ENCODE measurements at regions not wholly inside any gene's neighbourhood (a gene's known extent, or its start where the extent isn't known, plus 50 kb on each side); places are given as distances from the start of the nearest gene placed in this dataset.
A peak's percentile ranks its signal among the peaks of the same experiment; 100 is the strongest.
"Not testable (repeated sequence)": the region's sequence is repeated elsewhere in the genome, so short reads cannot be mapped to it uniquely, and the experiment has no call there.

DNA sequence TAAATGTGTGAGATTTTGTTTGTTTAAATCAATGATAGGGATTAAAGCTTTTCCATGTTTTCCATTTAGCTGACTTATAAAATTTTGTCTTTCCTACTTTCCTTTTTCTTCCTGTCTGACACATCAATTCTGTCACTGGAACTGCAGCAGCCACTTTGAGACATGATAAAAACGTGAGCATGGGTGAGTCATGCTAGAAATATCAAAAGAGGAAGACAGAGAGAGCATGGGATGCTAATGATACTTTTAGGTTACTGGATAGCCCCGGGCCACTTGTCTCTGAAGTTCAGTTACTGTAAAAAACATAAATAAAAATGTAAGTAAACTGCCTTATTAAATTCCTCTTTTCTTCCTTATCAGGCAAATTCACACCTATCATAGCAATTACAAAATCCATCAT is 1332.0 kb upstream of the PCDH20 start:
- Histone ChIP-seq H3K27ac (ENCODE audit: low read length) (peak overlapping the region; percentile 73), H3K9ac (ENCODE audit: low read length) (peak overlapping the region; percentile 34; the same call in 1 of the 2 replicates), H3K36me3 (replicated peaks; ENCODE audit: low read depth, low read length) (peaks cover 7% of the 10 kb centered on the region), H2AFZ (ENCODE audit: low read depth, low read length) (no peak overlapping the region), H3K4me1 (ENCODE audit: low read length) (peaks cover 20% of the 10 kb centered on the region), H3K4me2 (ENCODE audit: low read length) (peak overlapping the region; percentile 69), H3K27me3 (ENCODE audit: low read depth, low read length) (no peaks in the 10 kb centered on the region), H3K4me3 (ENCODE audit: low read length) (peak overlapping the region; percentile 44), H3K9me3 (ENCODE audit: insufficient read depth, low read length) (peaks cover 7% of the 10 kb centered on the region; the same call in 1 of the 2 replicates), H3K79me2 (ENCODE audit: low read length) (no peaks in the 10 kb centered on the region), H4K20me1 (ENCODE audit: insufficient read depth, low read length) (no peaks in the 10 kb centered on the region)
- TF ChIP-seq, protein P1, sequence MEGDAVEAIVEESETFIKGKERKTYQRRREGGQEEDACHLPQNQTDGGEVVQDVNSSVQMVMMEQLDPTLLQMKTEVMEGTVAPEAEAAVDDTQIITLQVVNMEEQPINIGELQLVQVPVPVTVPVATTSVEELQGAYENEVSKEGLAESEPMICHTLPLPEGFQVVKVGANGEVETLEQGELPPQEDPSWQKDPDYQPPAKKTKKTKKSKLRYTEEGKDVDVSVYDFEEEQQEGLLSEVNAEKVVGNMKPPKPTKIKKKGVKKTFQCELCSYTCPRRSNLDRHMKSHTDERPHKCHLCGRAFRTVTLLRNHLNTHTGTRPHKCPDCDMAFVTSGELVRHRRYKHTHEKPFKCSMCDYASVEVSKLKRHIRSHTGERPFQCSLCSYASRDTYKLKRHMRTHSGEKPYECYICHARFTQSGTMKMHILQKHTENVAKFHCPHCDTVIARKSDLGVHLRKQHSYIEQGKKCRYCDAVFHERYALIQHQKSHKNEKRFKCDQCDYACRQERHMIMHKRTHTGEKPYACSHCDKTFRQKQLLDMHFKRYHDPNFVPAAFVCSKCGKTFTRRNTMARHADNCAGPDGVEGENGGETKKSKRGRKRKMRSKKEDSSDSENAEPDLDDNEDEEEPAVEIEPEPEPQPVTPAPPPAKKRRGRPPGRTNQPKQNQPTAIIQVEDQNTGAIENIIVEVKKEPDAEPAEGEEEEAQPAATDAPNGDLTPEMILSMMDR (IDR thresholded peaks at IDR 0.05; ENCODE audit: low read depth, low read length), result no peak
- no peak for TF ChIP-seq EZH2phosphoT487 (IDR thresholded peaks at IDR 0.05; ENCODE audit: low read depth)

DNA sequence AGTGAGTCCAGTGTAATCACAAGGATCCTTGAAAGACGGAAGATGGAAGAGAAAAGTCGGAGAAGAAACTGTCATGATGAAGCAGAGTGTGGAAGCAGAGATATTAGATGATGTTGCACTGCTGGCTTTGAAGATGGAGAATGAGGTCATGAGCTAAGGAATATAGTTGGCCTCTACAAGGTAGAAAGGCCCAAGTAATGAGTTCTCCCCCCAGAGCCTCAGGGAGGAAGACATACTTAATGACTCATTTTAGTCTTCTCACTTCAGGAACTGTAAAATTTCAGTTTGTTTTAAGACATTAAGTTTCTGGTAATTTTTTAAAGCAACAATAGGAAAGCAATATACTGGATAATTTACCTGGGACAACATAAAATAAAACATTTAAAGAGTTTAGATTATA is 1331.5 kb upstream of the PCDH20 start:
- TF ChIP-seq, protein P1 (IDR thresholded peaks at IDR 0.05; ENCODE audit: low read depth, low read length), result no peak
- no peak for TF ChIP-seq EZH2phosphoT487 (IDR thresholded peaks at IDR 0.05; ENCODE audit: low read depth)
- Histone ChIP-seq H3K9ac (ENCODE audit: low read length) (peak overlapping the region; percentile 34; the same call in 1 of the 2 replicates), H3K4me3 (ENCODE audit: low read length) (peak overlapping the region; percentile 44), H4K20me1 (ENCODE audit: insufficient read depth, low read length) (no peaks in the 10 kb centered on the region), H3K79me2 (ENCODE audit: low read length) (no peaks in the 10 kb centered on the region), H3K4me2 (ENCODE audit: low read length) (peak overlapping the region; percentile 69), H3K27ac (ENCODE audit: low read length) (peak overlapping the region; percentile 73), H2AFZ (ENCODE audit: low read depth, low read length) (no peak overlapping the region; the same call in 1 of the 2 replicates), H3K4me1 (ENCODE audit: low read length) (peaks cover 20% of the 10 kb centered on the region), H3K9me3 (ENCODE audit: insufficient read depth, low read length) (0 out of 2 replicates have a peak, but pooled peaks cover 3% of the 10 kb centered on the region), H3K27me3 (ENCODE audit: low read depth, low read length) (no peaks in the 10 kb centered on the region), H3K36me3 (replicated peaks; ENCODE audit: low read depth, low read length) (peaks cover 7% of the 10 kb centered on the region)

DNA sequence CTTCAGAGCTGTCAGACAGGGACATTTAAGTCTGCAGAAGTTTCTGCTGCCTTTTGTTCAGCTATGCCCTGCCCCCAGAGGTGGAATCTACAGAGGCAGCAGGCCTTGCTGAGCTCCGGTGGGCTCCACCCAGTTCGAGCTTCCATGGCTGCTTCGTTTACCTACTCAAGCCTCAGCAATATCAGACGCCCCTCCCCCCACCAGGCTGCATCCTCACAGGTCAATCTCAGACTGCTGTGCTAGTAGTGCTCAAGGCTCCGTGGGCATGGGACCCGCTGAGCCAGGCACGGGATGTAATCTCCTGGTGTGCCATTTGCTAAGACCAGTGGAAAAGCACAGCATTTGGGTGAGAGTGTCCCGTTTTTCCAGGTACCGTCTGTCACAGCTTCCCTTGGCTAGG is 1314.1 kb upstream of the PCDH20 start:
- not testable (repeated sequence) for H3K27me3 ChIP-seq (ENCODE audit: low read depth, low read length); H3K79me2 ChIP-seq (ENCODE audit: low read length); H3K9me3 ChIP-seq (ENCODE audit: insufficient read depth, low read length); H3K27ac ChIP-seq (ENCODE audit: low read length); H3K36me3 ChIP-seq (replicated peaks; ENCODE audit: low read depth, low read length); H3K4me2 ChIP-seq (ENCODE audit: low read length); H2AFZ ChIP-seq (ENCODE audit: low read depth, low read length); H3K4me3 ChIP-seq (ENCODE audit: low read length); H3K4me1 ChIP-seq (ENCODE audit: low read length); H4K20me1 ChIP-seq (ENCODE audit: insufficient read depth, low read length); H3K9ac ChIP-seq (ENCODE audit: low read length)

DNA sequence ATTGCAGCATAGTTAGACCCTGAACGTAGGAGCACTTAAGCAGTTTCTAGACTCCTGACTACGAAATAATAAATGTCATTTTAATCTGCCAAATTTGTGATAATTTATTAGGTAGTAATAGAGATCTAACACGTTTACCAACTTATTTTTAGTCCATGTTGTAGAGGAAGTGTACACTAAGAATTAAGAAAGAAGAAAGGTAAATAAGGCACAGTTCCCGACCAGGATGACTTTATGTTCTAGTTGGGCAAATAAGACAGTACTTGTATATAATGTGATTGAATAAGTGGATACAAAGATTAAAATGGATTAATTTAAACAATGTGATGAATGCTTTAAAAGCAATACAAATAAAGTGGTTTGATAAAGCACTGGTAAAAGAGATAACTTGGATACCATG is 1306.2 kb upstream of the PCDH20 start:
- no peak overlapping the region for H3K4me3 ChIP-seq (ENCODE audit: low read length)
- no peak overlapping the region for H2AFZ ChIP-seq (ENCODE audit: low read depth, low read length)
- TF ChIP-seq EZH2phosphoT487 (IDR thresholded peaks at IDR 0.05; ENCODE audit: low read depth), result no peak
- TF ChIP-seq, protein P1 (IDR thresholded peaks at IDR 0.05; ENCODE audit: low read depth, low read length), result no peak
- no peaks in the 10 kb centered on the region for H3K9me3 ChIP-seq (ENCODE audit: insufficient read depth, low read length)
- no peak overlapping the region for H3K27ac ChIP-seq (ENCODE audit: low read length)
- H3K4me2 ChIP-seq (ENCODE audit: low read length), result no peak overlapping the region
- no peak overlapping the region for H3K9ac ChIP-seq (ENCODE audit: low read length)
- H3K79me2 ChIP-seq (ENCODE audit: low read length), result no peaks in the 10 kb centered on the region
- H3K4me1 ChIP-seq (ENCODE audit: low read length), result no peaks in the 10 kb centered on the region
- H4K20me1 ChIP-seq (ENCODE audit: insufficient read depth, low read length), result no peaks in the 10 kb centered on the region
- no peaks in the 10 kb centered on the region for H3K27me3 ChIP-seq (ENCODE audit: low read depth, low read length)
- H3K36me3 ChIP-seq (replicated peaks; ENCODE audit: low read depth, low read length), result no peaks in the 10 kb centered on the region

DNA sequence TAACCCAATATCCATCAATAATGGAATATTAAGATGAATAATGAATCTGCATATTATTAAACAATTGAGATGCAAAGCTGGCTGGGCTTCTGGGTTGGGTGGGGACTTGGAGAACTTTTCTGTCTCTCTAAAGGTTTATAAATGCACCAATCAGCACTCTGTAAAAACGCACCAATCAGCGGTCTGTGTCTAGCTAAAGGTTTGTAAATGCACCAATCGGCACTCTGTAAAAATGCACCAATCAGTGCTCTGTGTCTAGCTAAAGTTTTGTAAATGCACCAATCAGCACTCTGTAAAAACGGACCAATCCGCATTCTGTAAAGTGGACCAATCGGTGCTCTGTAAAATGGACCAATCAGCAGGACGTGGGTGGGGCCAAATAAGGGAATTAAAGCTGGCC is 1296.3 kb upstream of the PCDH20 start:
- not testable (repeated sequence) for H3K4me2 ChIP-seq (ENCODE audit: low read length); H3K79me2 ChIP-seq (ENCODE audit: low read length); H2AFZ ChIP-seq (ENCODE audit: low read depth, low read length); H3K4me3 ChIP-seq (ENCODE audit: low read length); H3K27me3 ChIP-seq (ENCODE audit: low read depth, low read length); H3K36me3 ChIP-seq (replicated peaks; ENCODE audit: low read depth, low read length); H3K27ac ChIP-seq (ENCODE audit: low read length); H4K20me1 ChIP-seq (ENCODE audit: insufficient read depth, low read length); H3K9me3 ChIP-seq (ENCODE audit: insufficient read depth, low read length); H3K4me1 ChIP-seq (ENCODE audit: low read length); H3K9ac ChIP-seq (ENCODE audit: low read length)
